ENCODE measurements at regions not wholly inside any gene's neighbourhood (a gene's known extent, or its start where the extent isn't known, plus 50 kb on each side); places are given as distances from the start of the nearest gene placed in this dataset.
A peak's percentile ranks its signal among the peaks of the same experiment; 100 is the strongest.

DNA sequence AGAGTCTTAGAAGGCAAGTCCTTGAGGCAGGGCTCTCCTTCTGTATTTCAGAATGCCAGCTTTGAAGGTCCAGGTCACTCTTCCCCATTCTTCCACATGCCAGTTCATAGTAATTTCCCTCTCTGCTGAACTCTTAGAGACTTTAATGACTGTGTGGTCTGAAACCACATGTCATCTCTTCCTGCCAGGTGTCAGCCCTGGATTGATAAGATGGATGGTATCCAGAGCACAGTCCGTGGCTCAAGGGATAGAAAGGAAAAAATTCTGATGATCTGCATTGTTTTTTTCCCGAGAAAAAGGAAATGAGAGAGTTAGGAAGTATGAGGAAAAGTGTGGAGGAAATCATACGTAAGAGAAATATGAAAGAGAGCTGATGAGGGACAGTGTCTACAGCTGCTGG is 250.9 kb downstream of the TPBG start:
- no peaks in the 10 kb centered on the region for H3K27me3 ChIP-seq (ENCODE audit: control insufficient read depth, insufficient read depth, low read length)
- TF ChIP-seq EZH2 (IDR thresholded peaks at IDR 0.05; ENCODE audit: low read length, missing control alignments) (no peak), CTCF (conservative IDR thresholded peaks at IDR 0.05 in 1 of 2, IDR thresholded peaks at IDR 0.05 in 1 of 2; ENCODE audit: low read depth in 1 of 2, low read length in 2 of 2) (no peak)
- H3K9ac ChIP-seq (ENCODE audit: insufficient read depth, low read length): no peak overlapping the region
- no peaks in the 10 kb centered on the region for H3K79me2 ChIP-seq (ENCODE audit: control insufficient read depth, insufficient read depth, low read length)
- H3K4me2 ChIP-seq (ENCODE audit: extremely low read depth, insufficient read depth, low read length): no peak overlapping the region
- no peak overlapping the region for H3K27ac ChIP-seq (ENCODE audit: insufficient read depth, low read length)
- no peak overlapping the region for H2AFZ ChIP-seq (ENCODE audit: low read length)
- no peaks in the 10 kb centered on the region for H4K20me1 ChIP-seq (ENCODE audit: control insufficient read depth, extremely low read depth, insufficient read depth, low read length)
- H3K4me1 ChIP-seq (ENCODE audit: control insufficient read depth, extremely low read depth, insufficient read depth, low read length): no peaks in the 10 kb centered on the region
- no peaks in the 10 kb centered on the region for H3K36me3 ChIP-seq (ENCODE audit: control insufficient read depth, insufficient read depth, low read length)
- H3K9me3 ChIP-seq (ENCODE audit: control insufficient read depth, insufficient read depth, low read depth, low read length): no peaks in the 10 kb centered on the region
- H3K4me3 ChIP-seq (replicated peaks in 1 of 4; ENCODE audit: control extremely low read depth in 1 of 4, insufficient read depth in 1 of 4, low read depth in 3 of 4, low read length in 4 of 4): no peak overlapping the region
- no peak for DNase-seq (ENCODE audit: low read depth in 2 of 2)

DNA sequence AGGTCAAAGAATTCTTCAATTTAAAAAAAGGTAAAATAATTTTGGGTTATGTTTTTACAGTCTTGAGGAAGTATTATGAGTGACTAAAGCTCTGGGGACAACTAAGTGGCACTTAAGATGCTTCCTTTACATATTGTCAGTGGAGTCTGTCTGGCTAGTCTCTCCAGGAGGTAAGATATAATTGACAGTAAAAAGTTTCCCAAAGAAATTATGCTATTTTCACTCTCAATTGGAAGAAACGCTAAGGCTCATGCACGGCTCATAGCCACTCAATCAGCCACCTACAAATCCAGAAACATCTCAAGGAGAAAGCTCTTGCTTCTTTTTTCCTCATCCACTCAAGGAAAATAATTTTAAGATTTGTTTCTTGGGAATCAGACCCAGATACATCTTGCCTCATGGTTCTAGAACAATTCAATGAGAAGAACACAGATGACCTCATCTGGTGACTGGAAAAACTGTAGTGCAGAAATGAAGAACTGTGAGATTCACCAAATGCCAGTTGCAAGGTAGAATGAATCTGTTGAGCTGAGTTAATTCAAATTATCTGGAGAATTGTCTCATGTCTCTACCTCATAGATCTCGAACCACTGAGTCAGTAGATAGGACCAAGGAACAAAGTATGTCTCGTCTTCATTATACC is 252.9 kb downstream of the TPBG start:
- H3K79me2 ChIP-seq (ENCODE audit: control insufficient read depth, insufficient read depth, low read length): no peaks in the 10 kb centered on the region
- H3K4me2 ChIP-seq (ENCODE audit: extremely low read depth, insufficient read depth, low read length): no peak overlapping the region
- H4K20me1 ChIP-seq (ENCODE audit: control insufficient read depth, extremely low read depth, insufficient read depth, low read length): no peaks in the 10 kb centered on the region
- no peak overlapping the region for H2AFZ ChIP-seq (ENCODE audit: low read length)
- H3K4me3 ChIP-seq (replicated peaks in 1 of 4; ENCODE audit: control extremely low read depth in 1 of 4, insufficient read depth in 1 of 4, low read depth in 3 of 4, low read length in 4 of 4): no peak overlapping the region
- H3K27me3 ChIP-seq (ENCODE audit: control insufficient read depth, insufficient read depth, low read length): no peaks in the 10 kb centered on the region
- H3K27ac ChIP-seq (ENCODE audit: insufficient read depth, low read length): no peak overlapping the region
- H3K4me1 ChIP-seq (ENCODE audit: control insufficient read depth, extremely low read depth, insufficient read depth, low read length): no peaks in the 10 kb centered on the region
- TF ChIP-seq CTCF (conservative IDR thresholded peaks at IDR 0.05 in 1 of 2, IDR thresholded peaks at IDR 0.05 in 1 of 2; ENCODE audit: low read depth in 1 of 2, low read length in 2 of 2) (no peak), EZH2 (IDR thresholded peaks at IDR 0.05; ENCODE audit: low read length, missing control alignments) (no peak)
- peak in 1 of 2 donors; percentile 11 for DNase-seq (ENCODE audit: low read depth in 2 of 2)
- H3K36me3 ChIP-seq (ENCODE audit: control insufficient read depth, insufficient read depth, low read length): no peaks in the 10 kb centered on the region
- H3K9me3 ChIP-seq (ENCODE audit: control insufficient read depth, insufficient read depth, low read depth, low read length): no peaks in the 10 kb centered on the region
- no peak overlapping the region for H3K9ac ChIP-seq (ENCODE audit: insufficient read depth, low read length)

DNA sequence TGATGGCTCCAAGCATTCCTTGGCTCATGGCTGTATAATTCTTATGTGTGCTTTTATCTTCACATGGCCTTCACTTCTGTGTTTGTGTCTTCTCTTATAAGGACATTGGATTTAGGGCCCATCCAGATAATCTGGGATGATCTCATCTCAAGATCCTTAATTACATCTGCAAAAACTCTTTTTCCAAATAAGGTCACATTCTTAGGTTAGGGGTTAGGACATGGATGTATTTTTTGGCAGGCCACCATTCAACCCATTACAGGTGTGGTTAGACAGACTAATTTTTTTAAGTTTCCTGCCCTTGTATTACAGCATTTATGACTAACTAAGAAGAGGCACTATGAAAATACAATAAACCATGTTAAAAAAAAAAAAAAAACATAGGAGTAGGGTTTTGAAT is 254.0 kb downstream of the TPBG start:
- Histone ChIP-seq H3K79me2 (ENCODE audit: control insufficient read depth, insufficient read depth, low read length) (no peaks in the 10 kb centered on the region), H3K4me1 (ENCODE audit: control insufficient read depth, extremely low read depth, insufficient read depth, low read length) (no peaks in the 10 kb centered on the region), H3K36me3 (ENCODE audit: control insufficient read depth, insufficient read depth, low read length) (no peaks in the 10 kb centered on the region), H3K27ac (ENCODE audit: insufficient read depth, low read length) (no peak overlapping the region), H2AFZ (ENCODE audit: low read length) (no peak overlapping the region), H3K9me3 (ENCODE audit: control insufficient read depth, insufficient read depth, low read depth, low read length) (no peaks in the 10 kb centered on the region), H4K20me1 (ENCODE audit: control insufficient read depth, extremely low read depth, insufficient read depth, low read length) (no peaks in the 10 kb centered on the region), H3K4me2 (ENCODE audit: extremely low read depth, insufficient read depth, low read length) (no peak overlapping the region), H3K4me3 (replicated peaks in 1 of 4; ENCODE audit: control extremely low read depth in 1 of 4, insufficient read depth in 1 of 4, low read depth in 3 of 4, low read length in 4 of 4) (no peak overlapping the region), H3K9ac (ENCODE audit: insufficient read depth, low read length) (no peak overlapping the region), H3K27me3 (ENCODE audit: control insufficient read depth, insufficient read depth, low read length) (no peaks in the 10 kb centered on the region)
- TF ChIP-seq EZH2 (IDR thresholded peaks at IDR 0.05; ENCODE audit: low read length, missing control alignments) (no peak), CTCF (conservative IDR thresholded peaks at IDR 0.05 in 1 of 2, IDR thresholded peaks at IDR 0.05 in 1 of 2; ENCODE audit: low read depth in 1 of 2, low read length in 2 of 2) (no peak)
- DNase-seq (ENCODE audit: low read depth in 2 of 2): peak in 1 of 2 donors; percentile 35

Measured in fibroblast of lung (primary cell).